ENCODE measurements at regions not wholly inside any gene's neighbourhood (a gene's known extent, or its start where the extent isn't known, plus 50 kb on each side); places are given as distances from the start of the nearest gene placed in this dataset.

DNA sequence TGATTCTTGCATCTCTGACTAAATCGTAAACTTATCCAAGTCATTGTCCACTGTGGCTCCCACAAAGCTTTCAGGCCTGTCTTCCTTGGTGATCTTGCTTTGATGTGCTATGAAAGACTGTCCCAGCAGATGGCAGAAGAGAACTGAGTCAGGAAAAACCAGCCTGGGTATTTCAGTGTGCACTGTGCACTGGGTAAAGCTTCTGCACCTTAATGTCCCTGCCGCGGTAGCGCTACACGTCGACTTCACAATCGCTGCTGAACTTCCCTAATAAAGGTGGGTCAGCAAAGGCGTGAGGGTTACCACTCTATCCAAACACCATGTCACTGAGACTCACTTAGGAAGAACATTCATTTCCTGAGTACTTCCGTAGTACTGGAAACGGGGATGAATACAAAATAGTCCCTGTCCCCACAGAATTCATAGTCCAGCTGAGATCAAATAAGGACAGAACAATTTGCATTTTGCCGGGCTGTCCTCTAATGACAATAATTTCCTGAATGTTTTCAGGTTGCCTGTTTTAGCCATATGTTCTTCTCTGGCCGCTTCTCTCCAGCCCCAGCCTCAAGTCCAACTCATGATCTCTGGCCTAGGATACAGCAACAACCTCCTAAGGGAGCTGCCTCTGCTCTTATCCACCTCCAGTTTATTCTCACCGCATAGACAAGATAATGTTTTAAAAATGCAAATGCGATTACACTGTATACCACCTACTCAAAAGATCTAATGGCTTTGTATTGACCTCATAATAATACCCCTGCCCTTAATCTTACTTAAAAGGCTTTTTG, 83.6 kb upstream of the AKAP13 start:
- in situ Hi-C loops (cut with MboI; ENCODE audit: low sequenced_read_pairs, unreplicated experiment) = loop anchor here (10.0 to 25.0 kb wide), 3 partner anchors 135 to 538 kb away; no protein-coding TSS in a partner anchor
- TF ChIP-seq, protein P1, sequence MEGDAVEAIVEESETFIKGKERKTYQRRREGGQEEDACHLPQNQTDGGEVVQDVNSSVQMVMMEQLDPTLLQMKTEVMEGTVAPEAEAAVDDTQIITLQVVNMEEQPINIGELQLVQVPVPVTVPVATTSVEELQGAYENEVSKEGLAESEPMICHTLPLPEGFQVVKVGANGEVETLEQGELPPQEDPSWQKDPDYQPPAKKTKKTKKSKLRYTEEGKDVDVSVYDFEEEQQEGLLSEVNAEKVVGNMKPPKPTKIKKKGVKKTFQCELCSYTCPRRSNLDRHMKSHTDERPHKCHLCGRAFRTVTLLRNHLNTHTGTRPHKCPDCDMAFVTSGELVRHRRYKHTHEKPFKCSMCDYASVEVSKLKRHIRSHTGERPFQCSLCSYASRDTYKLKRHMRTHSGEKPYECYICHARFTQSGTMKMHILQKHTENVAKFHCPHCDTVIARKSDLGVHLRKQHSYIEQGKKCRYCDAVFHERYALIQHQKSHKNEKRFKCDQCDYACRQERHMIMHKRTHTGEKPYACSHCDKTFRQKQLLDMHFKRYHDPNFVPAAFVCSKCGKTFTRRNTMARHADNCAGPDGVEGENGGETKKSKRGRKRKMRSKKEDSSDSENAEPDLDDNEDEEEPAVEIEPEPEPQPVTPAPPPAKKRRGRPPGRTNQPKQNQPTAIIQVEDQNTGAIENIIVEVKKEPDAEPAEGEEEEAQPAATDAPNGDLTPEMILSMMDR (IDR thresholded peaks at IDR 0.05; ENCODE audit: borderline replicate concordance, control extremely low read depth, extremely low read depth, insufficient read depth, missing control alignments) = peak; percentile 65
- peak; percentile 82 for DNase-seq (ENCODE audit: low spot score)

DNA sequence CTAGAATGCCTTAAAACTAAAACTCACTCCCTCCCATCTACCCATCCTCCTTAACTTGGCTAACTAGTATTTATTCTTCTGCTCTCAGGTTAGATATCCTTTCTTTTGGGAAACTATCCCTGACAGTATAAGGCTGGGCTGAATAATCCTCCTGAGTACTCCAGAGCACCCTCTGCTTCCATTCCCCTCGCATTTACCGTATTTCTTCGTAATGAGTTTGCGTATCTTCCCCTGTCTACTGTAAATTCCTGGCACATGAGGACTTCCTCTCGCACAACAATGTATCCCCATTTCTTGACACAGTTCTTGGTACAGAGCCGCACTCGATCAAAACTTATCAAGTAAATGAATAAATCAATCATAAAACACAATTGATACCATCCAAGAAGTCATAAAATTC, 82.9 kb upstream of the AKAP13 start:
- TF ChIP-seq, protein P1 (IDR thresholded peaks at IDR 0.05; ENCODE audit: borderline replicate concordance, control extremely low read depth, extremely low read depth, insufficient read depth, missing control alignments) = no peak
- in situ Hi-C loops (cut with MboI; ENCODE audit: low sequenced_read_pairs, unreplicated experiment) = loop anchor here (10.0 to 25.0 kb wide), 3 partner anchors 135 to 537 kb away; no protein-coding TSS in a partner anchor

DNA sequence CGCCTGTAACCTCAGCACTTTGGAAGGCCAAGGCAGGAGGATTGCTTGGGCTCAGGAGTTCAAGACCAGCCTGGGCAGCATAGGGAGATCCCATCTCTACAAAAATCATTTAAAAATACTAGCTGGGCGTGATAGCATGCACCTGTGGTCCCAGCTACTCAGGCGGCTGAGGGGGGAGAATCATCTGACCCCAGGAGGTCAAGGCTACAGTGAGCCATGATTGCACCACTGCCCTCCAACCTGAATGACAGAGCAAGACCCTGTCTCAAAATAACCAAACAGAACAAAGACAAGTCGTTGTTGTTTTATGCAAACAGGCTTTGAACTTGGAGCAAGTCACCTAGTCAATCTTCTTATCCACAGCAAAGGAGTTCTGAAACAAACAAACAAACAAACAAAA, 82.0 kb upstream of the AKAP13 start:
- in situ Hi-C loops (cut with MboI; ENCODE audit: low sequenced_read_pairs, unreplicated experiment) = loop anchor here (10.0 to 25.0 kb wide), 3 partner anchors 136 to 536 kb away; no protein-coding TSS in a partner anchor
- no peak for DNase-seq (ENCODE audit: low spot score)
- TF ChIP-seq, protein P1 (IDR thresholded peaks at IDR 0.05; ENCODE audit: borderline replicate concordance, control extremely low read depth, extremely low read depth, insufficient read depth, missing control alignments) = no peak

More for the DNA sequence above, 82.9 kb upstream of the AKAP13 start:
- DNase-seq (ENCODE audit: low spot score) = no peak

DNA sequence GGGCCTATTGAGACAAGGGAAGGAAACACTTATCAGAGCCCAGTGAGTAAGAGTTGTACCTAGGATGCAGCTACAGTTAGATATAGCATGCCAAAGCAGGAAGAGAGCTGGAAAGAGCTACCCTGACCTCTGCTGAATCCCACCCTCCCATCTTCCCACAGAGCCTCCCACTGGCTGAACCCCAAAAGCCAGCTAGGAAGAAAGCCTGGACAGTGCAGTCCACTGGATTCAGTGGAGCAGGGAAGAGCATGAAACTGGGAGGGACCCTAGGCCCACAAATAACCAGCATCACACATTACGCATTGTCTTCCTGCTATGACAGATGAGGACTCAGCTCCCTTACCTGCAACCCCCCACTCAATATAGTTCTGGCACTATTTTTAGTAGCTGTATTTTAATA, 81.5 kb upstream of the AKAP13 start:
- TF ChIP-seq, protein P1 (IDR thresholded peaks at IDR 0.05; ENCODE audit: borderline replicate concordance, control extremely low read depth, extremely low read depth, insufficient read depth, missing control alignments) = no peak
- in situ Hi-C loops (cut with MboI; ENCODE audit: low sequenced_read_pairs, unreplicated experiment) = loop anchor here (10.0 to 25.0 kb wide), 3 partner anchors 137 to 536 kb away; no protein-coding TSS in a partner anchor
- DNase-seq (ENCODE audit: low spot score) = no peak

DNA sequence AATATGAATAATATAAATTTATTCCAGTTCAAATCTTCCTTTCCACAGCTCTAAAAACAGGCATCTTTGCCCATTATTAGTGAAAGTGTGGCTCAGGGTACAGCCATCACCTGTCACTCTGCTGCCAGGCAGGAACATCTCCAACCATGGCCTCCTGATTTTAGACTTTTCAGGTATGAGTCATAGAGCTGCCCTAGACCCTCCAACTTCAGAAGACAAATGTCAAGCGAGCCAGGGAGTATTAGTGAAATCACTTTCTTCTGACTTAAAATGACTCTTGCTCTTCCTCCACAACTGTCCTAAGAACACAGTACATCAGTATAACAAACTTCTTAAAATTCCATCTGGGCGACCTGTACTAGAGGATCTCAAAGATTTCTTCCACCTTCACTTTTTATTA, 78.1 kb upstream of the AKAP13 start:
- in situ Hi-C loops (cut with MboI; ENCODE audit: low sequenced_read_pairs, unreplicated experiment) = loop anchor here (25.0 kb wide), 2 partner anchors 185 to 410 kb away; no protein-coding TSS in a partner anchor
- TF ChIP-seq, protein P1 (IDR thresholded peaks at IDR 0.05; ENCODE audit: borderline replicate concordance, control extremely low read depth, extremely low read depth, insufficient read depth, missing control alignments) = no peak
- DNase-seq (ENCODE audit: low spot score) = no peak

DNA sequence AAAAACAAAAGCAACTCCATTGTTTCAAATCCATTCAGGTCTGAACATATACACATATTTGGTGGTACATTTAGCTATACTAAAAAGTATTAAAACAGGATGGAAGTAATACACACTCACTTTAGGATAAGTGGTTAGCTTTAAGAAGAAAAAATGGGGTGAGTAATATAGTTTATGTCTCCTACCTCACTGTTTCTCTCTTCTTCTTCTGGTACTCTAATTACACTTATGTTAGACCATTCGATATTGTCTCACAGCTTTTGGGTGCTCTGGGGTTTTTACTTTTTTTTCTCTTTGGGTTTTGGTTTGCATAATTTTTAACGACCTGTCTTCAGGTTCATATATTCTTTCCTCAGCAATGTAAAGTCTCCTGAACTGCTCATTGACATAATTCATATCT, 75.4 kb upstream of the AKAP13 start:
- in situ Hi-C loops (cut with MboI; ENCODE audit: low sequenced_read_pairs, unreplicated experiment) = loop anchor here (25.0 kb wide), 2 partner anchors 182 to 407 kb away; no protein-coding TSS in a partner anchor
- TF ChIP-seq, protein P1 (IDR thresholded peaks at IDR 0.05; ENCODE audit: borderline replicate concordance, control extremely low read depth, extremely low read depth, insufficient read depth, missing control alignments) = no peak
- DNase-seq (ENCODE audit: low spot score) = no peak

Measured in GM13976 (cell line).